Liver (tissue), 8 donors: ENCODE measurements at regions not wholly inside any gene's neighbourhood (a gene's known extent, or its start where the extent isn't known, plus 50 kb on each side); places are given as distances from the start of the nearest gene placed in this dataset.

Experiments
- DNase-seq: peaks from one replicate; pipeline ENCODE4 v3.0.0-alpha.2; 2017; ENCODE audit warnings: low spot score
- H3K27ac ChIP-seq, 2 donors: one replicate each; pipeline ENCODE4 v1.7.0; 2013; ENCODE audit warnings: inconsistent platforms in 2 of 2, low read length in 2 of 2, control low read depth in 1 of 2, low read depth in 1 of 2, mild to moderate bottlenecking in 1 of 2
- H3K27me3 ChIP-seq, 4 donors: one replicate each; pipeline versions ENCODE4 v1.6.1 to v1.7.0; 2013; ENCODE audit warnings: low read length in 3 of 4, inconsistent platforms in 1 of 4, mild to moderate bottlenecking in 1 of 4, moderate library complexity in 1 of 4; ENCODE audit not compliant: control insufficient read depth in 4 of 4, insufficient read depth in 4 of 4
- H3K36me3 ChIP-seq, 4 donors: one replicate each; pipeline versions ENCODE4 v1.6.1 to v1.7.0; 2013; ENCODE audit warnings: low read length in 3 of 4, mild to moderate bottlenecking in 3 of 4, low read depth in 1 of 4, moderate library complexity in 1 of 4; ENCODE audit not compliant: control insufficient read depth in 4 of 4, insufficient read depth in 3 of 4
- H3K4me1 ChIP-seq, 4 donors: one replicate each; pipeline versions ENCODE4 v1.6.1 to v1.7.0; 2013; ENCODE audit warnings: low read length in 3 of 4, mild to moderate bottlenecking in 3 of 4, moderate library complexity in 1 of 4; ENCODE audit not compliant: control insufficient read depth in 4 of 4, insufficient read depth in 4 of 4
- H3K4me3 ChIP-seq, 3 donors: one replicate each; pipeline versions ENCODE4 v1.6.1 to v1.7.0; 2013; ENCODE audit warnings: low read length in 3 of 3, control low read depth in 1 of 3, low read depth in 1 of 3, mild to moderate bottlenecking in 1 of 3
- H3K9ac ChIP-seq, 2 donors: one replicate each; pipeline ENCODE4 v1.7.0; 2013; ENCODE audit warnings: low read length in 2 of 2, mild to moderate bottlenecking in 2 of 2, moderate library complexity in 2 of 2, control low read depth in 1 of 2, low read depth in 1 of 2
- H3K9me3 ChIP-seq, 4 donors: one replicate each; pipeline versions ENCODE4 v1.6.1 to v1.7.0; 2013; ENCODE audit warnings: low read length in 3 of 4; ENCODE audit not compliant: control insufficient read depth in 4 of 4
- EGR1 ChIP-seq, 2 donors: IDR thresholded peaks; 2 replicates each; pipeline ENCODE4 v1.6.1; 2016 to 2018; ENCODE audit warnings: antibody characterized with exemption in 2 of 2, low read depth in 2 of 2
- FOXA1 ChIP-seq: IDR thresholded peaks from 2 replicates; pipeline ENCODE4 v1.6.1; 2016; ENCODE audit warnings: antibody characterized with exemption
- FOXA2 ChIP-seq: IDR thresholded peaks from 2 replicates; pipeline ENCODE4 v1.6.1; 2016; ENCODE audit warnings: antibody characterized with exemption
- GABPA ChIP-seq, 2 donors: IDR thresholded peaks in 1 of 2; conservative IDR thresholded peaks in 1 of 2; 2 replicates each; pipeline ENCODE4 v1.6.1; 2016; ENCODE audit warnings: antibody characterized with exemption in 2 of 2, mild to moderate bottlenecking in 1 of 2, moderate library complexity in 1 of 2
- HNF4A ChIP-seq, 2 donors: conservative IDR thresholded peaks; 2 replicates each; pipeline ENCODE4 v1.6.1; 2016; ENCODE audit warnings: antibody characterized with exemption in 2 of 2, mild to moderate bottlenecking in 2 of 2
- HNF4G ChIP-seq: IDR thresholded peaks from 2 replicates; pipeline ENCODE4 v1.6.1; 2016; ENCODE audit warnings: antibody characterized with exemption
- JUND ChIP-seq, 2 donors: IDR thresholded peaks; 2 replicates each; pipeline ENCODE4 v1.6.1; 2016; ENCODE audit warnings: antibody characterized with exemption in 2 of 2
- NR2F2 ChIP-seq: IDR thresholded peaks from 2 replicates; pipeline ENCODE4 v1.6.1; 2016; ENCODE audit warnings: antibody characterized with exemption
- RAD21 ChIP-seq, 2 donors: IDR thresholded peaks; 2 replicates each; pipeline ENCODE4 v1.6.1; 2016; ENCODE audit warnings: antibody characterized with exemption in 2 of 2, mild to moderate bottlenecking in 2 of 2
- RXRA ChIP-seq, 2 donors: IDR thresholded peaks; 2 replicates each; pipeline ENCODE4 v1.6.1; 2017 to 2018; ENCODE audit warnings: antibody characterized with exemption in 2 of 2, mild to moderate bottlenecking in 1 of 2
- SP1 ChIP-seq: IDR thresholded peaks from 2 replicates; pipeline ENCODE4 v1.6.1; 2018; ENCODE audit warnings: antibody characterized with exemption, mild to moderate bottlenecking
- TAF1 ChIP-seq: conservative IDR thresholded peaks from 2 replicates; pipeline ENCODE4 v1.6.1; 2016; ENCODE audit warnings: antibody characterized with exemption, mild to moderate bottlenecking
- YY1 ChIP-seq: IDR thresholded peaks from 2 replicates; pipeline ENCODE4 v1.6.1; 2016; ENCODE audit warnings: antibody characterized with exemption, mild to moderate bottlenecking
- WGBS: extraction: QIAGEN DNeasy Blood & Tissue Kit; methylation state at CpG from one replicate; pipeline ENCODE4 v1.1.7; 2013; 5-methylcytosine and 5-hydroxymethylcytosine counted together
- TF ChIP-seq, protein P1 (sequence below): IDR thresholded peaks from 2 replicates; pipeline ENCODE4 v1.6.1; 2016; ENCODE audit warnings: antibody characterized with exemption
- TF ChIP-seq, protein P2 (sequence below): fragments of 150-350 bp; IDR thresholded peaks from 2 replicates; pipeline ENCODE4 v1.5.1; 2017; ENCODE audit warnings: improper control_type of control experiment, low read depth, low read length; ENCODE audit not compliant: missing input control
- TF ChIP-seq, protein P3 (sequence below): IDR thresholded peaks from 2 replicates; pipeline ENCODE4 v1.6.1; 2016; ENCODE audit warnings: antibody characterized with exemption
- TF ChIP-seq, protein P4 (sequence below): IDR thresholded peaks from 2 replicates; pipeline ENCODE4 v1.6.1; 2016; ENCODE audit warnings: antibody characterized with exemption, mild to moderate bottlenecking
- TF ChIP-seq, protein P5 (sequence below): IDR thresholded peaks from 2 replicates; pipeline ENCODE4 v1.6.1; 2016; ENCODE audit warnings: antibody characterized with exemption
- donor health status: healthy.
- donor health status: healthy.
- donor health status: healthy.
- donor health status: healthy.
- donor health status: healthy.

DNA sequence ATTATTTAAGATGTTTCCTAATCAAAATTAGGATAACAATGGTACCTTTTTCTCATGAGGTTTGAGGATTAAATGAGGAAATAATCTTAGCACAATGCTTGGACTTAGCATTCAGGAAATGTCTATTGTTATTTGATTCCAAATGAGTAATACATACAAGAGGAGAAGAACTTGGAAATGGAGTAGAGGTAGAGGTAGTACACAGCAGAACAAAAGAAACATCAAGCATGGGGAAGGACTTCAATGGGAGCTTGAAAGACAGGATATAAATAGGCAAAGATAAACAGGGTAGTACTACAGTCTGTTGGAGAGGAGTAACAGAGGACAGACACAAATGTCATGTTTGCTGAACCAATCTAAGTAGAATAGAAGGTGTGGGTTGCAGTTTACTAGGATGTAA, 59.5 kb upstream of the RGS2 start:
- no peaks in the 10 kb centered on the region for H3K36me3 ChIP-seq
- H3K9ac ChIP-seq, result no peak overlapping the region
- no peak overlapping the region for H3K27ac ChIP-seq
- H3K4me1 ChIP-seq, result no peaks in the 10 kb centered on the region
- no peaks in the 10 kb centered on the region for H3K27me3 ChIP-seq
- H3K4me3 ChIP-seq, result no peak overlapping the region
- TF ChIP-seq, protein P1, sequence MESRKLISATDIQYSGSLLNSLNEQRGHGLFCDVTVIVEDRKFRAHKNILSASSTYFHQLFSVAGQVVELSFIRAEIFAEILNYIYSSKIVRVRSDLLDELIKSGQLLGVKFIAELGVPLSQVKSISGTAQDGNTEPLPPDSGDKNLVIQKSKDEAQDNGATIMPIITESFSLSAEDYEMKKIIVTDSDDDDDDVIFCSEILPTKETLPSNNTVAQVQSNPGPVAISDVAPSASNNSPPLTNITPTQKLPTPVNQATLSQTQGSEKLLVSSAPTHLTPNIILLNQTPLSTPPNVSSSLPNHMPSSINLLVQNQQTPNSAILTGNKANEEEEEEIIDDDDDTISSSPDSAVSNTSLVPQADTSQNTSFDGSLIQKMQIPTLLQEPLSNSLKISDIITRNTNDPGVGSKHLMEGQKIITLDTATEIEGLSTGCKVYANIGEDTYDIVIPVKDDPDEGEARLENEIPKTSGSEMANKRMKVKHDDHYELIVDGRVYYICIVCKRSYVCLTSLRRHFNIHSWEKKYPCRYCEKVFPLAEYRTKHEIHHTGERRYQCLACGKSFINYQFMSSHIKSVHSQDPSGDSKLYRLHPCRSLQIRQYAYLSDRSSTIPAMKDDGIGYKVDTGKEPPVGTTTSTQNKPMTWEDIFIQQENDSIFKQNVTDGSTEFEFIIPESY, result no peak
- TF ChIP-seq NR2F2 (no peak), SP1 (no peak), FOXA2 (no peak), YY1 (no peak), HNF4G (no peak), RXRA (IDR thresholded peaks at IDR 0.05) (no peak), TAF1 (no peak), HNF4A (conservative IDR thresholded peaks at IDR 0.05) (no peak), EGR1 (IDR thresholded peaks at IDR 0.05; ENCODE audit: low read depth in 2 of 2) (no peak), RAD21 (IDR thresholded peaks at IDR 0.05) (no peak), JUND (IDR thresholded peaks at IDR 0.05) (no peak)
- TF ChIP-seq, protein P2, sequence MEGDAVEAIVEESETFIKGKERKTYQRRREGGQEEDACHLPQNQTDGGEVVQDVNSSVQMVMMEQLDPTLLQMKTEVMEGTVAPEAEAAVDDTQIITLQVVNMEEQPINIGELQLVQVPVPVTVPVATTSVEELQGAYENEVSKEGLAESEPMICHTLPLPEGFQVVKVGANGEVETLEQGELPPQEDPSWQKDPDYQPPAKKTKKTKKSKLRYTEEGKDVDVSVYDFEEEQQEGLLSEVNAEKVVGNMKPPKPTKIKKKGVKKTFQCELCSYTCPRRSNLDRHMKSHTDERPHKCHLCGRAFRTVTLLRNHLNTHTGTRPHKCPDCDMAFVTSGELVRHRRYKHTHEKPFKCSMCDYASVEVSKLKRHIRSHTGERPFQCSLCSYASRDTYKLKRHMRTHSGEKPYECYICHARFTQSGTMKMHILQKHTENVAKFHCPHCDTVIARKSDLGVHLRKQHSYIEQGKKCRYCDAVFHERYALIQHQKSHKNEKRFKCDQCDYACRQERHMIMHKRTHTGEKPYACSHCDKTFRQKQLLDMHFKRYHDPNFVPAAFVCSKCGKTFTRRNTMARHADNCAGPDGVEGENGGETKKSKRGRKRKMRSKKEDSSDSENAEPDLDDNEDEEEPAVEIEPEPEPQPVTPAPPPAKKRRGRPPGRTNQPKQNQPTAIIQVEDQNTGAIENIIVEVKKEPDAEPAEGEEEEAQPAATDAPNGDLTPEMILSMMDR, result no peak
- TF ChIP-seq, protein P3, sequence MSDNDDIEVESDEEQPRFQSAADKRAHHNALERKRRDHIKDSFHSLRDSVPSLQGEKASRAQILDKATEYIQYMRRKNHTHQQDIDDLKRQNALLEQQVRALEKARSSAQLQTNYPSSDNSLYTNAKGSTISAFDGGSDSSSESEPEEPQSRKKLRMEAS, result no peak
- TF ChIP-seq, protein P4, sequence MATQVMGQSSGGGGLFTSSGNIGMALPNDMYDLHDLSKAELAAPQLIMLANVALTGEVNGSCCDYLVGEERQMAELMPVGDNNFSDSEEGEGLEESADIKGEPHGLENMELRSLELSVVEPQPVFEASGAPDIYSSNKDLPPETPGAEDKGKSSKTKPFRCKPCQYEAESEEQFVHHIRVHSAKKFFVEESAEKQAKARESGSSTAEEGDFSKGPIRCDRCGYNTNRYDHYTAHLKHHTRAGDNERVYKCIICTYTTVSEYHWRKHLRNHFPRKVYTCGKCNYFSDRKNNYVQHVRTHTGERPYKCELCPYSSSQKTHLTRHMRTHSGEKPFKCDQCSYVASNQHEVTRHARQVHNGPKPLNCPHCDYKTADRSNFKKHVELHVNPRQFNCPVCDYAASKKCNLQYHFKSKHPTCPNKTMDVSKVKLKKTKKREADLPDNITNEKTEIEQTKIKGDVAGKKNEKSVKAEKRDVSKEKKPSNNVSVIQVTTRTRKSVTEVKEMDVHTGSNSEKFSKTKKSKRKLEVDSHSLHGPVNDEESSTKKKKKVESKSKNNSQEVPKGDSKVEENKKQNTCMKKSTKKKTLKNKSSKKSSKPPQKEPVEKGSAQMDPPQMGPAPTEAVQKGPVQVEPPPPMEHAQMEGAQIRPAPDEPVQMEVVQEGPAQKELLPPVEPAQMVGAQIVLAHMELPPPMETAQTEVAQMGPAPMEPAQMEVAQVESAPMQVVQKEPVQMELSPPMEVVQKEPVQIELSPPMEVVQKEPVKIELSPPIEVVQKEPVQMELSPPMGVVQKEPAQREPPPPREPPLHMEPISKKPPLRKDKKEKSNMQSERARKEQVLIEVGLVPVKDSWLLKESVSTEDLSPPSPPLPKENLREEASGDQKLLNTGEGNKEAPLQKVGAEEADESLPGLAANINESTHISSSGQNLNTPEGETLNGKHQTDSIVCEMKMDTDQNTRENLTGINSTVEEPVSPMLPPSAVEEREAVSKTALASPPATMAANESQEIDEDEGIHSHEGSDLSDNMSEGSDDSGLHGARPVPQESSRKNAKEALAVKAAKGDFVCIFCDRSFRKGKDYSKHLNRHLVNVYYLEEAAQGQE, result no peak
- TF ChIP-seq, protein P5, sequence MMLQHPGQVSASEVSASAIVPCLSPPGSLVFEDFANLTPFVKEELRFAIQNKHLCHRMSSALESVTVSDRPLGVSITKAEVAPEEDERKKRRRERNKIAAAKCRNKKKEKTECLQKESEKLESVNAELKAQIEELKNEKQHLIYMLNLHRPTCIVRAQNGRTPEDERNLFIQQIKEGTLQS, result no peak
- peaks cover 0 to 6% (median 0%) of the 10 kb centered on the region in 4 donors for H3K9me3 ChIP-seq
- DNase-seq, result no peak

DNA sequence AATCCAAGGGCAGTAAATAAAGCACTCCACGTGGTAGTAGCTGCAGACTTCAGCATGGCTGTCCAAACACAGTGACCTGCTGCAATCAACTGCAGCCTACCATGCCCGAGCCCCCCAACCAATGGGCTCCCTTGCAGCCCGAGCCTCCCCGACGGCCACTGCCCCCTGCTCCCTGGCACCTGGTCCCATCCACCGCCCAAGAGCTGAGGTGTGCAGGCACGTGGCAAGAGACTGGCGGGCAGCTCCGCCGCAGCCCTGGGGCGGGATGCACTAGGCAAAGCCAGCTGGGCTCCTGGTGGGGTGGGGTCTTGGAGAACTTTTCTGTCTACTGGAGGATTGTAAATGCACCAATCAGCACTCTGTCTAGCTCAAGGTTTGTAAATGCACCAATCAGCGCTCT, 57.6 kb upstream of the RGS2 start:
- WGBS, result 95% methylated on average over 12 of the region's 12 CpGs
- DNase-seq, result no peak
- TF ChIP-seq GABPA (IDR thresholded peaks at IDR 0.05 in 1 of 2, conservative IDR thresholded peaks at IDR 0.05 in 1 of 2) (no peak), NR2F2 (no peak), EGR1 (IDR thresholded peaks at IDR 0.05; ENCODE audit: low read depth in 2 of 2) (no peak), FOXA1 (no peak), HNF4G (no peak), JUND (IDR thresholded peaks at IDR 0.05) (no peak), YY1 (no peak), HNF4A (conservative IDR thresholded peaks at IDR 0.05) (no peak), TAF1 (no peak)
- TF ChIP-seq, protein P1, result no peak
- TF ChIP-seq, protein P3, result no peak
- TF ChIP-seq, protein P2, result no peak

More for the DNA sequence above, 57.6 kb upstream of the RGS2 start:
- no peak overlapping the region for H3K4me3 ChIP-seq
- no peak overlapping the region for H3K9ac ChIP-seq
- no peaks in the 10 kb centered on the region for H3K27me3 ChIP-seq
- peaks cover 0 to 6% (median 0%) of the 10 kb centered on the region in 4 donors for H3K9me3 ChIP-seq
- no peaks in the 10 kb centered on the region for H3K36me3 ChIP-seq
- no peak overlapping the region for H3K27ac ChIP-seq
- no peaks in the 10 kb centered on the region for H3K4me1 ChIP-seq
